ENCODE measurements at regions not wholly inside any gene's neighbourhood (a gene's known extent, or its start where the extent isn't known, plus 50 kb on each side); places are given as distances from the start of the nearest gene placed in this dataset.

DNA sequence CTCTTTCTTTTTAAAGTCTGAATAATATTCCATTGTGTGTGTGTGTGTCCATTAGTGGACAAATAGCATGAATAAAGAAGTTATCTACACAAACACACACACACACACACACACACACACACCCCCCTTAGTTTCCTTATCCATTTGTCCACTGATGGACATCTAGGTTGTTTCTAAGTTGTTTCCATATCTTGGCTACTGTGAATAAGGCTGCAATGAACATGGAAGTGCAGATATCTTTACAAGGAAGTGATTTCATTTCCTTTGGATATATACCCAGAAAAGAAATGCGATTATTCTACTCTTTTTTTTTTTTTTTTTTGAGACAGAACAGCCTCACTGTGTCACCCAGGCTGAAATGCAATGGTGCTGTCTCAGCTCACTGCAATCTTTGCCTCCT lies 113.5 kb downstream of the MBL2 start:
- Mint-ChIP-seq H3K4me3 (no peak overlapping the region), H3K9me3 (no peaks in the 10 kb centered on the region), H3K27me3 (ENCODE audit: low read depth, poor library complexity) (no peaks in the 10 kb centered on the region), H3K36me3 (ENCODE audit: low read depth) (no peaks in the 10 kb centered on the region), H3K27ac (no peak overlapping the region), H3K4me1 (no peaks in the 10 kb centered on the region)
- no peak for DNase-seq
- TF ChIP-seq, protein P1, sequence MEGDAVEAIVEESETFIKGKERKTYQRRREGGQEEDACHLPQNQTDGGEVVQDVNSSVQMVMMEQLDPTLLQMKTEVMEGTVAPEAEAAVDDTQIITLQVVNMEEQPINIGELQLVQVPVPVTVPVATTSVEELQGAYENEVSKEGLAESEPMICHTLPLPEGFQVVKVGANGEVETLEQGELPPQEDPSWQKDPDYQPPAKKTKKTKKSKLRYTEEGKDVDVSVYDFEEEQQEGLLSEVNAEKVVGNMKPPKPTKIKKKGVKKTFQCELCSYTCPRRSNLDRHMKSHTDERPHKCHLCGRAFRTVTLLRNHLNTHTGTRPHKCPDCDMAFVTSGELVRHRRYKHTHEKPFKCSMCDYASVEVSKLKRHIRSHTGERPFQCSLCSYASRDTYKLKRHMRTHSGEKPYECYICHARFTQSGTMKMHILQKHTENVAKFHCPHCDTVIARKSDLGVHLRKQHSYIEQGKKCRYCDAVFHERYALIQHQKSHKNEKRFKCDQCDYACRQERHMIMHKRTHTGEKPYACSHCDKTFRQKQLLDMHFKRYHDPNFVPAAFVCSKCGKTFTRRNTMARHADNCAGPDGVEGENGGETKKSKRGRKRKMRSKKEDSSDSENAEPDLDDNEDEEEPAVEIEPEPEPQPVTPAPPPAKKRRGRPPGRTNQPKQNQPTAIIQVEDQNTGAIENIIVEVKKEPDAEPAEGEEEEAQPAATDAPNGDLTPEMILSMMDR (IDR thresholded peaks at IDR 0.05), result no peak

DNA sequence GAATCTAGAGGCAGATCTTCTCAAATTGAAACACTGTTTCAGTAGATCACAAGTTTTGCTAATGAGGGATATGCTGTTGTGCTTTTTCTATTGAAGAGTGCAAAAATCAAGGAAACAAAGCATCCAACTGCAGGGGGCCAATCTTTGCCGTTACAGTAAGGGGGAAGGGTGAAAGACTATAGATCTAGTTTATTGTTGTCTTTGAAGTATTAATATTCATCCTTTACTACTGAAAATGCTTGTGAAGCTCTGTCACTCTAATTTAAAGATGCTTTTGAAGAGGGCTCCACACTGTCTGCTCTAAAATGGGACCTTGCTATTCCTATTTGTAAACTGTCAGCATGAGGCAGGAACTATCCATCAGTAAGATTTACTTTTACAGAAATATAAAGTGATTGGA lies 110.3 kb downstream of the MBL2 start:
- no peaks in the 10 kb centered on the region for H3K27me3 Mint-ChIP-seq (ENCODE audit: low read depth, poor library complexity)
- DNase-seq, result no peak
- peaks cover 21% of the 10 kb centered on the region for H3K9me3 Mint-ChIP-seq
- H3K27ac Mint-ChIP-seq, result no peak overlapping the region
- H3K4me3 Mint-ChIP-seq, result no peak overlapping the region
- TF ChIP-seq, protein P1 (IDR thresholded peaks at IDR 0.05), result no peak
- H3K4me1 Mint-ChIP-seq, result no peaks in the 10 kb centered on the region
- H3K36me3 Mint-ChIP-seq (ENCODE audit: low read depth), result peaks cover 16% of the 10 kb centered on the region

DNA sequence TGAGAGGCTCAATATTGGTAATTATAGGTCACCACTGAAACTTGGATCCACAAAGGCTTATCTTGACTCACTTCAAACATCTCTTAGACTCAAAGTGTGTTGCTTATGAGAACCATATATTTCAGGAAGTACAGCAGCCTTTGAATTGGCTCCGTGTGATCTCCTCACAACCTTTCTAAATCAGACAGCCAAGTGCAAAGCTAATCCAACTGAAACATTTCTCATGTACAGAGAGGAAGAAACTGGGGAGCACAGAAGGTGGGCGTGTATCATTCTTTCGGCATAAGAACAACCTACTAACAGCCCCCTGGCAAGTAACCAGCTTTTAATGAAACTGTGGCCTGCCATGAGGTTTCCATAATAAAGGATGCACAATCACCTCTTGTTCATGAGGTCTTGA lies 109.4 kb downstream of the MBL2 start:
- H3K27me3 Mint-ChIP-seq (ENCODE audit: low read depth, poor library complexity), result no peaks in the 10 kb centered on the region
- no peak overlapping the region for H3K4me3 Mint-ChIP-seq
- DNase-seq, result no peak
- TF ChIP-seq, protein P1 (IDR thresholded peaks at IDR 0.05), result no peak
- no peaks in the 10 kb centered on the region for H3K4me1 Mint-ChIP-seq
- H3K36me3 Mint-ChIP-seq (ENCODE audit: low read depth), result peaks cover 16% of the 10 kb centered on the region
- H3K9me3 Mint-ChIP-seq, result peaks cover 22% of the 10 kb centered on the region
- H3K27ac Mint-ChIP-seq, result no peak overlapping the region

DNA sequence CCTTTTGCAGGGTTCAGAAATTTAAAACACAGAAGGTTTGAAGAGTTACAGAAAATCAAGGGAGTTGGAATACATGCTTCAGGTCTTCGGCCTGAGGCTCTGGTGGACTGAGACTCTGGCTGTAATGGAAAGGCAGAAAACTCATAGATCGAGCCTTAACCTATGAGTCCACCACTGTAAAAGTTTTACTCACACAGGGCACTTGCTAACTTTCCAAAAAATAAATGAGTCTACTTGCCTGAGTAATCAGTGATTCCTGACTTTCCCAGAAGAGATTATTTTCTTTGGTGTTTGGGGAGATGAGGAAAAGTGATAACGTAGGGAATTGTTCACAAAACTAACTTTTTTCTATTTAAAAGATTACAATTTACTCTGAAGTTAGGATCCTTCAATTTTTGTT lies 108.0 kb downstream of the MBL2 start:
- Mint-ChIP-seq H3K9me3 (peaks cover 22% of the 10 kb centered on the region), H3K36me3 (ENCODE audit: low read depth) (peaks cover 16% of the 10 kb centered on the region), H3K4me1 (no peaks in the 10 kb centered on the region), H3K27ac (no peak overlapping the region), H3K4me3 (no peak overlapping the region), H3K27me3 (ENCODE audit: low read depth, poor library complexity) (no peaks in the 10 kb centered on the region)
- TF ChIP-seq, protein P1 (IDR thresholded peaks at IDR 0.05), result no peak
- no peak for DNase-seq

DNA sequence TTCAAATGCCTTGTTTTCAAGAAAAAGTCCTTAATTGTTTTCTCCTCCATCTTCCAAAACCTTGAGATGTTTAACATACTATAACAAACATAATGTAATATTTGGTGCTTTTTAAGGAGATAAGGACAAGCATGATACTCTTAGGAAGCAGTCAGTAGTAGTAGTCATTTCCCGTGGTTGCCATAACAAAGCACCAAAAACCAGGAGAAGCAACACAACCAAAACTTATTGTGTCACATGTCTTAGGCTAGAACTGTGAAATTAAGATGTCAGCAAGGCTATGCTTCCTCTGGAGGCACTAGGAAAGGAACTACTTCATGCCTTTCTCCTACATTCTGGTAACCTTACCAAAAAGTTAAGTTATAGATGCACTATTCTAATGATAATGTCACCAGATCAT lies 106.8 kb downstream of the MBL2 start:
- DNase-seq, result no peak
- H3K4me1 Mint-ChIP-seq, result no peaks in the 10 kb centered on the region
- peaks cover 2% of the 10 kb centered on the region for H3K27me3 Mint-ChIP-seq (ENCODE audit: low read depth, poor library complexity)

DNA sequence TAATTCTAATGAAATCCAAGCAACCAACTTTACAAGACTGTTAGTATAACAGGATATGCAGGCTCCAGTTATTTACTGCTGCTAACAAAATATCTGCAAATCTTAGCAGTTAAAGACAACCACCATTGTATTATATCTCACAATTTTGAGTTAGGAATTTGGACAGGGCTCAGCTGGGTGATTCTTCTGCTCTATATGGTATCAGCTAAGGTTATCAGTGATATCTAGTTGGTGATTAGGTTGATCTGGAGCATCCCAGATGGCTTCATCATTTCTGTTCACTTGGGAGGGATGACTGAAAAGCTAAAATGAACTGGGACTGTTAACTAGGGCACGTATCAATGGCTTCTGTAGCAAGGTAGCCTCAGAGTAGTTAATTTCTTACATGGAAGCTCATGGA lies 105.7 kb downstream of the MBL2 start:
- DNase-seq, result no peak
- Mint-ChIP-seq H3K4me3 (no peak overlapping the region), H3K9me3 (peaks cover 22% of the 10 kb centered on the region), H3K4me1 (no peaks in the 10 kb centered on the region), H3K36me3 (ENCODE audit: low read depth) (peaks cover 16% of the 10 kb centered on the region), H3K27ac (no peak overlapping the region), H3K27me3 (ENCODE audit: low read depth, poor library complexity) (peaks cover 2% of the 10 kb centered on the region)
- TF ChIP-seq, protein P1 (IDR thresholded peaks at IDR 0.05), result no peak

More for the DNA sequence above, 106.8 kb downstream of the MBL2 start:
- TF ChIP-seq, protein P1 (IDR thresholded peaks at IDR 0.05), result no peak
- Mint-ChIP-seq H3K27ac (no peak overlapping the region), H3K4me3 (no peak overlapping the region), H3K9me3 (peaks cover 22% of the 10 kb centered on the region), H3K36me3 (ENCODE audit: low read depth) (peaks cover 16% of the 10 kb centered on the region)

All from nephron progenitor cell (in vitro differentiated cells).